MM.1S (cell line): ENCODE measurements at regions not wholly inside any gene's neighbourhood (a gene's known extent, or its start where the extent isn't known, plus 50 kb on each side); places are given as distances from the start of the nearest gene placed in this dataset.

ENCODE experiments used
- DNase-seq: peaks from one replicate; pipeline ENCODE4 v3.0.0-alpha.2; 2015
- H2AFZ ChIP-seq: fragments of 300-600 bp; sonication (generic); 2 replicates; pipeline ENCODE4 v1.6.0; 2016; ENCODE audit warnings: antibody characterized with exemption, low read length
- H3F3A ChIP-seq: fragments of 300-600 bp; sonication (generic); 2 replicates; pipeline ENCODE4 v1.6.1; 2016; ENCODE audit warnings: mild to moderate bottlenecking, antibody characterized with exemption, low read length, moderate library complexity, mixed read lengths; ENCODE audit not compliant: insufficient read depth
- H3K27ac ChIP-seq: fragments of 300-600 bp; sonication (generic); 2 replicates; pipeline ENCODE4 v1.5.1; 2016; ENCODE audit warnings: mild to moderate bottlenecking, low read length
- H3K27me3 ChIP-seq: fragments of 300-600 bp; sonication (generic); replicated peaks from 2 replicates; pipeline ENCODE4 v1.6.0; 2016; ENCODE audit warnings: low read length; ENCODE audit not compliant: insufficient read depth
- H3K36me3 ChIP-seq: fragments of 300-600 bp; sonication (generic); replicated peaks from 2 replicates; pipeline ENCODE4 v1.6.1; 2016; ENCODE audit warnings: mild to moderate bottlenecking, low read length, mixed read lengths; ENCODE audit not compliant: insufficient read depth
- H3K4me1 ChIP-seq: fragments of 300-600 bp; sonication (generic); 2 replicates; pipeline ENCODE4 v1.6.1; 2016; ENCODE audit warnings: low read length, mixed read lengths
- H3K4me2 ChIP-seq: fragments of 300-600 bp; sonication (generic); 2 replicates; pipeline ENCODE4 v1.6.0; 2016; ENCODE audit warnings: low read depth, low read length
- H3K4me3 ChIP-seq: fragments of 300-600 bp; sonication (generic); 2 replicates; pipeline ENCODE4 v1.5.1; 2016; ENCODE audit warnings: low read length, mixed read lengths
- H3K79me2 ChIP-seq: fragments of 300-600 bp; sonication (generic); 2 replicates; pipeline ENCODE4 v1.6.1; 2016; ENCODE audit warnings: mixed run types, low read length, mixed read lengths
- H3K9ac ChIP-seq: fragments of 300-600 bp; sonication (generic); 2 replicates; pipeline ENCODE4 v1.6.1; 2016; ENCODE audit warnings: low read length, mixed read lengths
- H3K9me2 ChIP-seq: fragments of 300-600 bp; sonication (generic); replicated peaks from 2 replicates; pipeline ENCODE4 v1.6.1; 2016; ENCODE audit warnings: mild to moderate bottlenecking, low read length, mixed read lengths; ENCODE audit not compliant: insufficient read depth
- H3K9me3 ChIP-seq: fragments of 300-600 bp; sonication (generic); replicated peaks from 2 replicates; pipeline ENCODE4 v1.6.1; 2016; ENCODE audit warnings: mild to moderate bottlenecking, low read length, mixed read lengths; ENCODE audit not compliant: insufficient read depth
- H4K20me1 ChIP-seq: fragments of 300-600 bp; sonication (generic); 2 replicates; pipeline ENCODE4 v1.6.1; 2016; ENCODE audit warnings: mild to moderate bottlenecking, low read length, moderate library complexity, mixed read lengths; ENCODE audit not compliant: insufficient read depth
- EZH2 ChIP-seq: fragments of 300-600 bp; sonication (generic); optimal IDR thresholded peaks from 2 replicates; pipeline ENCODE3; 2017; ENCODE audit warnings: low read depth, mild to moderate bottlenecking, antibody characterized with exemption, low read length, mixed read lengths
- EZH2phosphoT487 ChIP-seq: fragments of 300-600 bp; sonication (generic); IDR thresholded peaks from 2 replicates; pipeline ENCODE4 v1.6.1; 2018; ENCODE audit warnings: antibody characterized with exemption, low read length
- TF ChIP-seq, protein P1 (sequence below): fragments of 300-600 bp; sonication (generic); IDR thresholded peaks from 2 replicates; pipeline ENCODE4 v1.5.1; 2016; ENCODE audit warnings: antibody characterized with exemption, low read length, mixed read lengths

DNA sequence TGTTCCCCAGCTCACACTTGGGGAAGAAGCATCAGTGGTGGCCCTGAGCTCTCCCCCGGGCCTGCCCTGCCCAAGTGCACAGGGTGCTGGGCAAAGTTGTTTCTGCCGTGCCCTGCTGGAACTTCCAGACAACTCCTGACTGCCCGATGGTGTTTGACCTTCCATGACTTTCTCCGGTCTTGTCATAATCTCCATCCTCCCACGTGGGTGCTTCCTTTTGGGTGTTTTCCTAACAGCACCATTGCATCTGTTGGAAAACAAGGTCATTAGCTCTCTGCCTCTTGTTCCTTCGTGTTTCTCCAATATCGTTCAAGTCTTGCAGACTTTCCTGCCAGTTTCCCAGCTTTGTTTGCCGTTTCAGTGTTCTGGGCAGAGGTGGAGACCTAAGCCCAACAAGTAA lies 68.7 kb upstream of the TIAM2 start:
- Histone ChIP-seq H3K79me2 (no peaks in the 10 kb centered on the region), H3K9ac (no peak overlapping the region), H3K27me3 (no peaks in the 10 kb centered on the region), H3K4me1 (no peaks in the 10 kb centered on the region), H3K4me2 (no peak overlapping the region), H3F3A (no peaks in the 10 kb centered on the region), H3K27ac (no peak overlapping the region), H3K9me2 (no peaks in the 10 kb centered on the region), H3K4me3 (no peak overlapping the region), H3K9me3 (no peaks in the 10 kb centered on the region), H4K20me1 (no peaks in the 10 kb centered on the region), H2AFZ (no peak overlapping the region), H3K36me3 (no peaks in the 10 kb centered on the region)
- TF ChIP-seq, protein P1, sequence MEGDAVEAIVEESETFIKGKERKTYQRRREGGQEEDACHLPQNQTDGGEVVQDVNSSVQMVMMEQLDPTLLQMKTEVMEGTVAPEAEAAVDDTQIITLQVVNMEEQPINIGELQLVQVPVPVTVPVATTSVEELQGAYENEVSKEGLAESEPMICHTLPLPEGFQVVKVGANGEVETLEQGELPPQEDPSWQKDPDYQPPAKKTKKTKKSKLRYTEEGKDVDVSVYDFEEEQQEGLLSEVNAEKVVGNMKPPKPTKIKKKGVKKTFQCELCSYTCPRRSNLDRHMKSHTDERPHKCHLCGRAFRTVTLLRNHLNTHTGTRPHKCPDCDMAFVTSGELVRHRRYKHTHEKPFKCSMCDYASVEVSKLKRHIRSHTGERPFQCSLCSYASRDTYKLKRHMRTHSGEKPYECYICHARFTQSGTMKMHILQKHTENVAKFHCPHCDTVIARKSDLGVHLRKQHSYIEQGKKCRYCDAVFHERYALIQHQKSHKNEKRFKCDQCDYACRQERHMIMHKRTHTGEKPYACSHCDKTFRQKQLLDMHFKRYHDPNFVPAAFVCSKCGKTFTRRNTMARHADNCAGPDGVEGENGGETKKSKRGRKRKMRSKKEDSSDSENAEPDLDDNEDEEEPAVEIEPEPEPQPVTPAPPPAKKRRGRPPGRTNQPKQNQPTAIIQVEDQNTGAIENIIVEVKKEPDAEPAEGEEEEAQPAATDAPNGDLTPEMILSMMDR, result no peak
- TF ChIP-seq EZH2 (no peak), EZH2phosphoT487 (no peak)
- DNase-seq, result no peak

DNA sequence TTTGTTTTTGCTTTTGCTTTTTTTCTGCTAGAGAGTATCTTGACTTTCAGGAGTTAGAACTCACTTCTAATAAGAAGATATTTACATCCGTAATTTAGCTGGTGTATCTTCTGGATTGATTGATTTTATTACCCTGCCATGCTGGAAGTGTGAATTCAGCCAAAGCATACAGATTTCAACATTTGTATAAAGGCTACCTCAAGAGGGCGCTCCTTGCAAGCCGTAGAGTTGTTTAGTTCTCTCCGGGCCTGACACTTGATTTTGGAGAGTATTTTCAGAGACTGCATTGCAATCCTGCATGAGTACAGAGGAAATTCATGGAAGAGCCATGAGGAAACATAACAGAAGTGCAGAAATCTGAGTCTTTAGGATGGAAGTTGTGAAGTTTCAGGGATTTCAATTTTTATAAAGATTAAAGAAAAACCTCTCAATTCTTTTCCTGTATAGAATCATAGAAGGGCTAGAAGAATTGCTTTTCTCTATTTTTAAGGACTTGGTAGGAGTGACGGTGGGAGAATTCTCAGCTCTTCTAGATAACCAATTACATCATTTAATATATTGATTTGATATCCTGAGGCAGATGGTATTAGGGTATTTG lies 66.7 kb upstream of the TIAM2 start:
- Histone ChIP-seq H3K27me3 (no peaks in the 10 kb centered on the region), H3K79me2 (no peaks in the 10 kb centered on the region), H3K4me3 (no peak overlapping the region), H3K4me1 (no peaks in the 10 kb centered on the region), H3K4me2 (no peak overlapping the region), H2AFZ (no peak overlapping the region), H3K9ac (no peak overlapping the region), H4K20me1 (no peaks in the 10 kb centered on the region), H3K27ac (no peak overlapping the region), H3K36me3 (no peaks in the 10 kb centered on the region), H3K9me3 (no peaks in the 10 kb centered on the region), H3F3A (no peaks in the 10 kb centered on the region), H3K9me2 (no peaks in the 10 kb centered on the region)
- peak; percentile 21 for DNase-seq
- TF ChIP-seq EZH2phosphoT487, result no peak
- TF ChIP-seq, protein P1, result peak; percentile 58

GRCh38 chr6:154930451-154930851 lies 64.7 kb upstream of the TIAM2 start:
- H3K9me2 ChIP-seq, result no peaks in the 10 kb centered on the region
- H3K9me3 ChIP-seq, result no peaks in the 10 kb centered on the region
- no peaks in the 10 kb centered on the region for H3K36me3 ChIP-seq
- H3K4me3 ChIP-seq, result no peak overlapping the region
- no peak overlapping the region for H3K9ac ChIP-seq
- TF ChIP-seq, protein P1, result no peak
- TF ChIP-seq EZH2, result no peak
- H3K4me1 ChIP-seq, result no peaks in the 10 kb centered on the region
- H3K27me3 ChIP-seq, result no peaks in the 10 kb centered on the region
- H3F3A ChIP-seq, result no peaks in the 10 kb centered on the region
- H2AFZ ChIP-seq, result no peak overlapping the region
- no peaks in the 10 kb centered on the region for H3K79me2 ChIP-seq
- DNase-seq, result no peak
- no peak overlapping the region for H3K27ac ChIP-seq
- no peaks in the 10 kb centered on the region for H4K20me1 ChIP-seq
- H3K4me2 ChIP-seq, result no peak overlapping the region
